22Rv1 (cell line): ENCODE measurements at regions not wholly inside any gene's neighbourhood (a gene's known extent, or its start where the extent isn't known, plus 50 kb on each side); places are given as distances from the start of the nearest gene placed in this dataset.

Experiments used
- CTCF ChIP-seq: fragments of 450-650 bp; IDR thresholded peaks from 2 replicates; pipeline ENCODE4 v1.5.1; 2017; ENCODE audit warnings: mild to moderate bottlenecking
- ZFX ChIP-seq: fragments of 450-650 bp; IDR thresholded peaks from 2 replicates; pipeline ENCODE4 v1.6.1; 2017; ENCODE audit warnings: antibody characterized with exemption, borderline replicate concordance

- no peak for TF ChIP-seq CTCF
- TF ChIP-seq ZFX = no peak
These were observed 59.4 kb upstream of the TOP3B start for GRCh38 chr22:22042009-22042408.
